Natural killer cell (primary cell): ENCODE measurements at regions not wholly inside any gene's neighbourhood (a gene's known extent, or its start where the extent isn't known, plus 50 kb on each side); places are given as distances from the start of the nearest gene placed in this dataset.

Experiments
- ATAC-seq, 3 donors: fragments of 150-1000 bp in 2 of 3; fragments of 200-7000 bp in 1 of 3; cut with Tn5 transposase; 1 replicate in 1 of 3; 2 replicates in 2 of 3; pipeline ENCODE4 v1.10.0; 2021; ENCODE audit warnings: mild to moderate bottlenecking in 2 of 3, moderate library complexity in 2 of 3
- DNase-seq, 2 donors: peaks; one replicate each; pipeline versions ENCODE4 v3.0.0 to v3.0.0-alpha.2; 2013 to 2021; ENCODE audit warnings: mixed read lengths in 1 of 2
- H3K27ac ChIP-seq: one replicate; pipeline ENCODE4 v1.5.1; 2013; ENCODE audit warnings: mild to moderate bottlenecking, low read length
- H3K27me3 ChIP-seq: one replicate; pipeline ENCODE4 v1.6.1; 2013; ENCODE audit warnings: low read length; ENCODE audit not compliant: control insufficient read depth, insufficient read depth
- H3K36me3 ChIP-seq: one replicate; pipeline ENCODE4 v1.6.1; 2013; ENCODE audit warnings: low read length; ENCODE audit not compliant: control insufficient read depth, insufficient read depth
- H3K4me1 ChIP-seq: one replicate; pipeline ENCODE4 v1.6.1; 2013; ENCODE audit warnings: low read length; ENCODE audit not compliant: control insufficient read depth, insufficient read depth
- H3K4me3 ChIP-seq: one replicate; pipeline ENCODE4 v1.5.1; 2013; ENCODE audit warnings: low read length
- H3K9me3 ChIP-seq: one replicate; pipeline ENCODE4 v1.6.1; 2013; ENCODE audit warnings: low read length; ENCODE audit not compliant: control insufficient read depth, insufficient read depth
- H3K27ac Mint-ChIP-seq, 2 donors: one replicate each; pipeline ENCODE4 v1.8.0; 2022; ENCODE audit warnings: mild to moderate bottlenecking in 2 of 2, mixed read lengths in 2 of 2, moderate library complexity in 1 of 2
- H3K27me3 Mint-ChIP-seq, 2 donors: one replicate each; pipeline ENCODE4 v1.8.0; 2022; ENCODE audit warnings: low read depth in 2 of 2, mixed read lengths in 2 of 2
- H3K36me3 Mint-ChIP-seq: one replicate; pipeline ENCODE4 v1.8.0; 2022; ENCODE audit warnings: mixed read lengths
- H3K4me1 Mint-ChIP-seq, 2 donors: one replicate each; pipeline ENCODE4 v1.8.0; 2022; ENCODE audit warnings: mixed read lengths in 2 of 2
- H3K4me3 Mint-ChIP-seq: one replicate; pipeline ENCODE4 v1.8.0; 2022; ENCODE audit warnings: mild to moderate bottlenecking, moderate library complexity, mixed read lengths
- H3K9me3 Mint-ChIP-seq, 2 donors: one replicate each; pipeline ENCODE4 v1.8.0; 2022; ENCODE audit warnings: mixed read lengths in 2 of 2
- CTCF ChIP-seq: fragments of 200-600 bp; IDR thresholded peaks from one replicate; pipeline ENCODE4 v1.8.0; 2022; ENCODE audit warnings: antibody characterized with exemption
- WGBS: methylation state at CpG from one replicate; pipeline ENCODE4 v1.1.7; 2013; ENCODE audit warnings: missing lambda C conversion rate; ENCODE audit not compliant: insufficient coverage; 5-methylcytosine and 5-hydroxymethylcytosine counted together
- intact Hi-C: fragments of 100-400 bp; cut with micrococcal nuclease; formaldehyde crosslinking; loops from one replicate; pipeline ENCODE4 v1.14.2; 2022

- no peaks in the 10 kb centered on the region for H3K4me1 ChIP-seq
- Mint-ChIP-seq H3K9me3 (no peaks in the 10 kb centered on the region), H3K36me3 (no peaks in the 10 kb centered on the region), H3K27ac (no peak overlapping the region), H3K4me1 (peaks cover 0 to 6% of the 10 kb centered on the region in 2 donors), H3K4me3 (no peak overlapping the region), H3K27me3 (no peaks in the 10 kb centered on the region)
- H3K27me3 ChIP-seq: no peaks in the 10 kb centered on the region
- 83% methylated on average over 3 of the region's 4 CpGs for WGBS
- no peak overlapping the region for H3K4me3 ChIP-seq
- ATAC-seq: no peak
- no peaks in the 10 kb centered on the region for H3K36me3 ChIP-seq
- intact Hi-C loops: no loop called here
- TF ChIP-seq CTCF: no peak
- H3K9me3 ChIP-seq: no peaks in the 10 kb centered on the region
- DNase-seq: no peak
- no peak overlapping the region for H3K27ac ChIP-seq
These were observed 78.6 kb downstream of the RGS2 start for GRCh38 chr1:192887426-192887825.

GRCh38 chr1:192888574-192888973, 79.7 kb downstream of the RGS2 start:
- TF ChIP-seq CTCF: no peak
- H3K27me3 ChIP-seq: no peaks in the 10 kb centered on the region
- H3K4me1 Mint-ChIP-seq: peaks cover 0 to 6% of the 10 kb centered on the region in 2 donors
- WGBS: 53% methylated on average over 3 of the region's 3 CpGs
- no peak overlapping the region for H3K27ac Mint-ChIP-seq
- H3K4me1 ChIP-seq: no peaks in the 10 kb centered on the region
- no peak overlapping the region for H3K4me3 Mint-ChIP-seq
- no peak for ATAC-seq
- no peaks in the 10 kb centered on the region for H3K36me3 Mint-ChIP-seq
- no peaks in the 10 kb centered on the region for H3K27me3 Mint-ChIP-seq
- H3K9me3 ChIP-seq: no peaks in the 10 kb centered on the region
- intact Hi-C loops: no loop called here
- H3K9me3 Mint-ChIP-seq: no peaks in the 10 kb centered on the region
- H3K4me3 ChIP-seq: no peak overlapping the region
- no peak for DNase-seq
- H3K36me3 ChIP-seq: no peaks in the 10 kb centered on the region
- no peak overlapping the region for H3K27ac ChIP-seq

GRCh38 chr1:192889082-192889481, 80.2 kb downstream of the RGS2 start:
- no peak overlapping the region for H3K27ac ChIP-seq
- no peaks in the 10 kb centered on the region for H3K4me1 ChIP-seq
- no peaks in the 10 kb centered on the region for H3K9me3 ChIP-seq
- no peak overlapping the region for H3K4me3 ChIP-seq
- Mint-ChIP-seq H3K27ac (no peak overlapping the region), H3K27me3 (no peaks in the 10 kb centered on the region), H3K9me3 (no peaks in the 10 kb centered on the region), H3K4me3 (no peak overlapping the region), H3K4me1 (peaks cover 0 to 6% of the 10 kb centered on the region in 2 donors), H3K36me3 (no peaks in the 10 kb centered on the region)
- ATAC-seq (no peak), DNase-seq (no peak)
- WGBS: 100% methylated on average over 1 of the region's 4 CpGs
- no peaks in the 10 kb centered on the region for H3K27me3 ChIP-seq
- no peak for TF ChIP-seq CTCF
- intact Hi-C loops: no loop called here
- no peaks in the 10 kb centered on the region for H3K36me3 ChIP-seq

GRCh38 chr1:192890134-192890533, 81.3 kb downstream of the RGS2 start:
- no peaks in the 10 kb centered on the region for H3K9me3 Mint-ChIP-seq
- no peaks in the 10 kb centered on the region for H3K27me3 ChIP-seq
- H3K9me3 ChIP-seq: no peaks in the 10 kb centered on the region
- H3K4me1 Mint-ChIP-seq: peaks cover 0 to 6% of the 10 kb centered on the region in 2 donors
- H3K36me3 ChIP-seq: no peaks in the 10 kb centered on the region
- no peak for TF ChIP-seq CTCF
- H3K4me3 Mint-ChIP-seq: no peak overlapping the region
- WGBS: 88% methylated on average over 3 of the region's 3 CpGs
- intact Hi-C loops: no loop called here
- no peaks in the 10 kb centered on the region for H3K27me3 Mint-ChIP-seq
- H3K27ac Mint-ChIP-seq: no peak overlapping the region
- H3K4me3 ChIP-seq: no peak overlapping the region
- no peak for DNase-seq
- ATAC-seq: no peak
- H3K27ac ChIP-seq: no peak overlapping the region
- no peaks in the 10 kb centered on the region for H3K36me3 Mint-ChIP-seq
- H3K4me1 ChIP-seq: no peaks in the 10 kb centered on the region
